Heart left ventricle (tissue), 13 donors: ENCODE measurements at regions not wholly inside any gene's neighbourhood (a gene's known extent, or its start where the extent isn't known, plus 50 kb on each side); places are given as distances from the start of the nearest gene placed in this dataset.

ENCODE experiments used
- CTCF ChIP-seq, 12 donors: fragments of 200-600 bp; sonication (generic) in 4 of 12; IDR thresholded peaks; one replicate each; pipeline versions ENCODE4 v1.5.0 to v1.8.0; 2018 to 2022; ENCODE audit warnings: antibody characterized with exemption in 12 of 12, mild to moderate bottlenecking in 5 of 12
- POLR2A ChIP-seq, 2 donors: fragments of 450-650 bp; IDR thresholded peaks; one replicate each; pipeline ENCODE4 v1.6.1; 2017; ENCODE audit warnings: antibody characterized with exemption in 2 of 2, mild to moderate bottlenecking in 2 of 2, moderate library complexity in 2 of 2
- donor health status: ischemic (EF 13 %, LVEDD 7.1; RV severe dilation, severe dysfunction).
- donor health status: DM: no; HTN: yes; CAD: no.
- donor health status: DM: no; HTN: no; CAD: no.
- donor health status: ischemic (EF 25% LVEDD 6.9; RV normal size, moderate dysfunction).
- donor health status: ischemic (EF 25% LVEDD 5.7; RV mildly dilated, moderate dysfunction).
- donor health status: ischemic (EF 35%, LVEDD 5.7; RV mildly dilated, moderate dysfunction).
- donor health status: nonischemic (EF 11% LVEDD 7.7; RV severe dilation, severe dysfunction).
- donor health status: DM: yes; HTN: yes; CAD: no.
- donor health status: PGD.
- donor health status: ischemic (EF 29% LVEDD 5.4; RV normal size, mild dysfunction).
- donor health status: nonischemic (EF 23%, LVEDD 6.1; RV moderate dilation, normal function).

- TF ChIP-seq POLR2A (IDR thresholded peaks at IDR 0.05) (no peak), CTCF (IDR thresholded peaks at IDR 0.05) (no peak)
These were observed 348.3 kb upstream of the TMCO5A start for GRCh38 chr15:37586011-37586583.
